ENCODE measurements at regions not wholly inside any gene's neighbourhood (a gene's known extent, or its start where the extent isn't known, plus 50 kb on each side); places are given as distances from the start of the nearest gene placed in this dataset.

- Histone ChIP-seq H3K9me3 (no peaks in the 10 kb centered on the region), H3K4me1 (no peaks in the 10 kb centered on the region), H3K36me3 (no peaks in the 10 kb centered on the region), H3K27me3 (no peaks in the 10 kb centered on the region), H3K27ac (no peak overlapping the region), H3K4me3 (no peak overlapping the region)
- no peak for DNase-seq
- WGBS, 2 donors, result 77 to 81% methylated on average over 1 of the region's 1 CpG
- TF ChIP-seq POLR2A (IDR thresholded peaks at IDR 0.05), result no peak
- no peak for TF ChIP-seq CTCF (IDR thresholded peaks at IDR 0.05)
- intact Hi-C loops (cut with DNase I), result no loop called here
Measured at GRCh38 chr1:198889101-198889500, 250.3 kb downstream of the PTPRC start.

- no peak overlapping the region for H3K4me3 ChIP-seq
- intact Hi-C loops (cut with DNase I), result no loop called here
- no peaks in the 10 kb centered on the region for H3K9me3 ChIP-seq
- DNase-seq, result no peak
- 54 to 72% methylated on average over 1 of the region's 1 CpG for WGBS, 2 donors
- H3K4me1 ChIP-seq, result no peaks in the 10 kb centered on the region
- no peaks in the 10 kb centered on the region for H3K36me3 ChIP-seq
- no peak overlapping the region for H3K27ac ChIP-seq
- no peaks in the 10 kb centered on the region for H3K27me3 ChIP-seq
- TF ChIP-seq CTCF (IDR thresholded peaks at IDR 0.05) (no peak), POLR2A (IDR thresholded peaks at IDR 0.05) (no peak)
Measured at GRCh38 chr1:198889749-198890148, 250.9 kb downstream of the PTPRC start.

- Histone ChIP-seq H3K36me3 (no peaks in the 10 kb centered on the region), H3K4me3 (no peak overlapping the region), H3K27ac (no peak overlapping the region), H3K9me3 (no peaks in the 10 kb centered on the region), H3K27me3 (no peaks in the 10 kb centered on the region), H3K4me1 (no peaks in the 10 kb centered on the region)
- no peak for DNase-seq
- TF ChIP-seq CTCF (IDR thresholded peaks at IDR 0.05) (no peak), POLR2A (IDR thresholded peaks at IDR 0.05) (no peak)
- intact Hi-C loops (cut with DNase I), result no loop called here
- whole genome bisulfite sequencing, 2 donors, result 44 to 56% methylated on average over 4 of the region's 4 CpGs
Measured at GRCh38 chr1:198890214-198890930, 251.5 kb downstream of the PTPRC start.

GRCh38 chr1:198892065-198892464 is 253.2 kb downstream of the PTPRC start:
- H3K4me1 ChIP-seq, result no peaks in the 10 kb centered on the region
- intact Hi-C loops (cut with DNase I), result no loop called here
- H3K27ac ChIP-seq, result no peak overlapping the region
- TF ChIP-seq CTCF (IDR thresholded peaks at IDR 0.05) (no peak), POLR2A (IDR thresholded peaks at IDR 0.05) (no peak)
- no peaks in the 10 kb centered on the region for H3K36me3 ChIP-seq
- WGBS, 2 donors, result 33 to 48% methylated on average over 1 of the region's 1 CpG
- no peak for DNase-seq
- no peaks in the 10 kb centered on the region for H3K27me3 ChIP-seq
- H3K9me3 ChIP-seq, result no peaks in the 10 kb centered on the region
- H3K4me3 ChIP-seq, result no peak overlapping the region

- Histone ChIP-seq H3K4me1 (no peaks in the 10 kb centered on the region), H3K36me3 (no peaks in the 10 kb centered on the region), H3K27me3 (no peaks in the 10 kb centered on the region), H3K9me3 (no peaks in the 10 kb centered on the region), H3K4me3 (no peak overlapping the region), H3K27ac (no peak overlapping the region)
- intact Hi-C loops (cut with DNase I), result no loop called here
- 61 to 67% methylated on average over 1 of the region's 1 CpG for WGBS, 2 donors
- TF ChIP-seq POLR2A (IDR thresholded peaks at IDR 0.05) (no peak), CTCF (IDR thresholded peaks at IDR 0.05) (no peak)
- no peak for DNase-seq
Measured at GRCh38 chr1:198893141-198893540, 254.3 kb downstream of the PTPRC start.
